SK-N-MC (cell line): ENCODE measurements at regions not wholly inside any gene's neighbourhood (a gene's known extent, or its start where the extent isn't known, plus 50 kb on each side); places are given as distances from the start of the nearest gene placed in this dataset.

Experiments
- DNase-seq: peaks from one replicate; pipeline ENCODE4 v3.0.0-alpha.2; 2011; ENCODE audit warnings: low read depth, low spot score
- H3K27ac ChIP-seq: fragments of 200-600 bp; sonication (generic); 2 replicates; pipeline ENCODE4 v1.5.1; 2016; ENCODE audit warnings: mixed run types
- H3K36me3 ChIP-seq: fragments of 200-600 bp; sonication (generic); 2 replicates; pipeline ENCODE4 v1.6.1; 2017; ENCODE audit warnings: antibody characterized with exemption, low read length, mixed read lengths; ENCODE audit not compliant: insufficient read depth
- H3K4me3 ChIP-seq: fragments of 200-600 bp; sonication (generic); 2 replicates; pipeline ENCODE4 v1.5.1; 2016
- H3K9ac ChIP-seq: fragments of 200-600 bp; sonication (generic); 2 replicates; pipeline ENCODE4 v1.8.0; 2017; ENCODE audit warnings: mixed run types, mixed read lengths; ENCODE audit not compliant: insufficient read length
- H3K9me3 ChIP-seq: fragments of 200-600 bp; sonication (generic); 2 replicates; pipeline ENCODE4 v1.6.1; 2017; ENCODE audit warnings: low read depth, mild to moderate bottlenecking, antibody characterized with exemption, low read length, moderate library complexity, mixed read lengths
- EZH2 ChIP-seq: fragments of 200-600 bp; sonication (generic); IDR thresholded peaks from one replicate; pipeline ENCODE4 v1.6.1; 2017; ENCODE audit warnings: antibody characterized with exemption
- FOXP2 ChIP-seq: optimal IDR thresholded peaks from 2 replicates; pipeline ENCODE3; 2011; ENCODE audit warnings: mild to moderate bottlenecking, moderate library complexity; ENCODE audit not compliant: insufficient read depth; ENCODE audit errors: extremely low read length, control extremely low read depth
- POLR2AphosphoS5 ChIP-seq: IDR thresholded peaks from 2 replicates; pipeline ENCODE4 v1.6.1; 2012; ENCODE audit warnings: mild to moderate bottlenecking, low read depth, low read length, borderline replicate concordance

DNA sequence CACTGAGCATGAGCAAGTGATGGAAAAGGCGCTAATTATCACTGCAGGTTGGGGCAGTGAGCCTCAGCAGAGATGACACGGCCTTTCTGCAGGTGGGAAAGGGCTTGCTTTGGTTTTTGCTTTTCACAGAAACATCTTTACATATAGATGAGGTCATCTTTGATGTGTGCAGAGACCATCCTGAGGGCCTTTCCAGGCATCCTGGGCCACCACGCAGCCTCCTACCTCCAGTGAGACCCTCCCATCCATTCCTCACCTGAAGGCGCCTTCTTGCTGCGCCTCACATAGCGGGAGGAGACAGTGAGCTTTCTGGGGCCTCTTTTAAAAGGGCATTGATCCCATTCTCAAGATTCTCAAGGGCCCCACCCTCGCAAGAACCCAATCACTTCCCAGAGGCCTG, 235.3 kb upstream of the RAB6C start:
- no peak for TF ChIP-seq FOXP2
- TF ChIP-seq POLR2AphosphoS5 = no peak
- TF ChIP-seq EZH2 = no peak
- Histone ChIP-seq H3K36me3 (no peaks in the 10 kb centered on the region), H3K4me3 (no peak overlapping the region), H3K9ac (no peak overlapping the region), H3K9me3 (no peaks in the 10 kb centered on the region), H3K27ac (no peak overlapping the region)
- no peak for DNase-seq

- H3K9me3 ChIP-seq = no peaks in the 10 kb centered on the region
- H3K36me3 ChIP-seq = no peaks in the 10 kb centered on the region
- H3K9ac ChIP-seq = no peak overlapping the region
- no peak for DNase-seq
- TF ChIP-seq EZH2 (no peak), POLR2AphosphoS5 (no peak), FOXP2 (no peak)
- H3K27ac ChIP-seq = no peak overlapping the region
- no peak overlapping the region for H3K4me3 ChIP-seq
Observed at GRCh38 chr2:129744649-129745048, 234.8 kb upstream of the RAB6C start.

DNA sequence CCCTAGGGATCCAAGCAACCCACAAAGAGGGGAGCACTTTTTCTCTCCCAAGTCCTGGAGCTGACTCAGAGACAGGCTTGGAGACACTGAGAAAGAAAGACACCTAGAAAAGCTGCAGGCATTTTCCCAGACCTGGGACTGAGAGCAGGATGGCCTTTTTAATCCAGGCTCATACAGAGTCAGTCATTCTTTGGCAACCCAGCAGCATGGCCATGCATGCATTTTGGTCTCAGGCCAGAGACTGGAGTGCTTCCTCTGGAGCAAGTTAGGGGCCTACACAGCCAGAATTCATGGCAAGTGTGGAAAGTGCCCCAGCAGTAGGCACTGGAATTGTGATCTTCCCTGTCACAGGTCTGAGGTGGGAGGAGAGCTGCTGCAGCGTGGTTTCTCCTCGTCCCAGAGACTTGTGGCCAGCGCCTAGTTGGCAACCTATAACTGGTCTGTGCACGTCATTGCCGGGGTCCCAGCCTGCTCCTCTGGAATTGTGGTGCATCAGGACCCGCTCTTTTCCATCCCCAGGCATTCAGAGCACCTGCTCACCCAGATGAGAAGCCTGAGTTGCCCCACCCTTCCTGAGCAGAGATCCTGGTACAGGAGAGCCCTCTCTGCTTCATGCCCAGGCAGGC, 231.9 kb upstream of the RAB6C start:
- Histone ChIP-seq H3K27ac (no peak overlapping the region), H3K36me3 (no peaks in the 10 kb centered on the region)

DNA sequence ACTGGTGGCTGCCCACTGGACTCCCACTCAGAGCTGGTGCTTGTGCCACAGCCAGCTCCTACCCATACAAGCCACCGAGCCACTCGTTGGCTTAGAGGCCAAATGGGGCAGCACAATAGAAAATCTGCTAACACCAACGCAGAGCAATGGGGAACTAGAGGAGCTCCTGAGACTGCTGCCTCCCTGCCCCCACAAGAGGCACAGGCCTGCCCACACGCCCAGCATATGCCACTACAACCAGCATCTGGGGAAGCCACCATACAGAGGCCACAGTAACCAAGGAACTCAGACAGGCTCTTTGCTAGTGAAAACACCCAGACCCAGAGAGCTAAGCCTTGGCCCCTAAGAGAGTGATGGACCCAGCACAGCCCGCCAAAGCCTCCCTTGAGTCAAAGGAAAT, 231.2 kb upstream of the RAB6C start:
- H3K9me3 ChIP-seq = no peaks in the 10 kb centered on the region
- no peak overlapping the region for H3K4me3 ChIP-seq
- no peak for DNase-seq
- H3K27ac ChIP-seq = no peak overlapping the region
- no peak overlapping the region for H3K9ac ChIP-seq
- H3K36me3 ChIP-seq = no peaks in the 10 kb centered on the region
- TF ChIP-seq POLR2AphosphoS5 (no peak), FOXP2 (no peak), EZH2 (no peak)

More for the DNA sequence above, 231.9 kb upstream of the RAB6C start:
- TF ChIP-seq EZH2 (no peak), FOXP2 (no peak), POLR2AphosphoS5 (no peak)
- no peak for DNase-seq
- Histone ChIP-seq H3K9ac (no peak overlapping the region), H3K4me3 (no peak overlapping the region), H3K9me3 (no peaks in the 10 kb centered on the region)

- Histone ChIP-seq H3K4me3 (no peak overlapping the region), H3K9ac (no peak overlapping the region), H3K27ac (no peak overlapping the region), H3K36me3 (no peaks in the 10 kb centered on the region), H3K9me3 (no peaks in the 10 kb centered on the region)
- DNase-seq = no peak
- TF ChIP-seq EZH2 (no peak), POLR2AphosphoS5 (no peak), FOXP2 (no peak)
Observed at GRCh38 chr2:129748653-129749052, 230.8 kb upstream of the RAB6C start.

- Histone ChIP-seq H3K9ac (no peak overlapping the region), H3K4me3 (no peak overlapping the region), H3K9me3 (no peaks in the 10 kb centered on the region), H3K36me3 (no peaks in the 10 kb centered on the region), H3K27ac (no peak overlapping the region)
- no peak for DNase-seq
- no peak for TF ChIP-seq FOXP2
- TF ChIP-seq POLR2AphosphoS5 = no peak
- no peak for TF ChIP-seq EZH2
Observed at GRCh38 chr2:129751409-129751808, 228.1 kb upstream of the RAB6C start.

GRCh38 chr2:129752176-129752575, 227.3 kb upstream of the RAB6C start:
- Histone ChIP-seq H3K9me3 (no peaks in the 10 kb centered on the region), H3K36me3 (no peaks in the 10 kb centered on the region), H3K4me3 (no peak overlapping the region), H3K27ac (no peak overlapping the region), H3K9ac (no peak overlapping the region)
- TF ChIP-seq EZH2 = no peak
- TF ChIP-seq POLR2AphosphoS5 = no peak
- no peak for TF ChIP-seq FOXP2
- no peak for DNase-seq

DNA sequence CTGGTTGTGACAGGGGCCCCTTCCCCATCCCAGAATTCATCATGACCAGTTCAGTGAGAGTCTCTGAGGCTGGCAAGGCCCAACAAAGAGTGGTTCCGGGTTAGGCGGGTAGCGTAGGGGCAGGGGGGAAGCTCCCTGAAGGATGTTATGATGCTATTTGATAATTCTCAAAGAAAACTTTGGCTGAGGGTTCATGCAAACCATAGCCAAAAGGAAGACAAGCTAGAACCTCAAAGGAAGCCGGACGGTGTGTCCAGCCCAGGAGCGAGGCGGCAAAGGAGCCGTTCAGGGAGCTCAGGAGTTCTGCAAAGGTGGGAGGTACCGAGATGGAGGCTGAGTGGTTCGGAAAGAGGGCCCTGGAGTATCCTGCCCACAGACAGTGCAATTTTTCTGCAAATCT, 226.8 kb upstream of the RAB6C start:
- TF ChIP-seq EZH2 (no peak), POLR2AphosphoS5 (no peak), FOXP2 (no peak)
- Histone ChIP-seq H3K4me3 (no peak overlapping the region), H3K9me3 (no peaks in the 10 kb centered on the region), H3K27ac (no peak overlapping the region), H3K9ac (no peak overlapping the region), H3K36me3 (no peaks in the 10 kb centered on the region)
- DNase-seq = no peak

- no peak for TF ChIP-seq POLR2AphosphoS5
- TF ChIP-seq EZH2 = no peak
- TF ChIP-seq FOXP2 = no peak
- no peak for DNase-seq
- Histone ChIP-seq H3K4me3 (no peak overlapping the region), H3K9ac (no peak overlapping the region), H3K9me3 (no peaks in the 10 kb centered on the region), H3K27ac (no peak overlapping the region), H3K36me3 (no peaks in the 10 kb centered on the region)
Observed at GRCh38 chr2:129753261-129753660, 226.2 kb upstream of the RAB6C start.
